Left lung (tissue), 4 donors: ENCODE measurements at regions not wholly inside any gene's neighbourhood (a gene's known extent, or its start where the extent isn't known, plus 50 kb on each side); places are given as distances from the start of the nearest gene placed in this dataset.

ENCODE experiments used
- ATAC-seq: fragments of 200-7000 bp; cut with Tn5 transposase; one replicate; pipeline ENCODE4 v1.9.1; 2020; ENCODE audit warnings: moderate library complexity
- DNase-seq, 4 donors: peaks; one replicate each; pipeline ENCODE4 v3.0.0-alpha.2; 2013 to 2020
- H3K27ac ChIP-seq, 2 donors: fragments of 200-600 bp; sonication (generic) in 1 of 2; one replicate each; pipeline versions ENCODE4 v1.5.0 to v1.8.0; 2020 to 2021
- H3K27me3 ChIP-seq, 2 donors: fragments of 200-600 bp; sonication (generic) in 1 of 2; one replicate each; pipeline versions ENCODE4 v1.5.0 to v1.8.0; 2020 to 2021
- H3K36me3 ChIP-seq, 2 donors: fragments of 200-600 bp; sonication (generic) in 1 of 2; one replicate each; pipeline versions ENCODE4 v1.5.0 to v1.8.0; 2020 to 2021
- H3K4me1 ChIP-seq, 2 donors: fragments of 200-600 bp; one replicate each; pipeline ENCODE4 v1.8.0; 2021
- H3K4me3 ChIP-seq, 2 donors: fragments of 200-600 bp; sonication (generic) in 1 of 2; one replicate each; pipeline versions ENCODE4 v1.5.0 to v1.8.0; 2020 to 2021; ENCODE audit warnings: mild to moderate bottlenecking in 1 of 2
- H3K9me3 ChIP-seq, 2 donors: fragments of 200-600 bp; sonication (generic) in 1 of 2; one replicate each; pipeline versions ENCODE4 v1.5.0 to v1.8.0; 2020 to 2021
- CTCF ChIP-seq, 2 donors: fragments of 200-600 bp; sonication (generic) in 1 of 2; IDR thresholded peaks; one replicate each; pipeline versions ENCODE4 v1.5.0 to v1.8.0; 2021; ENCODE audit warnings: antibody characterized with exemption in 2 of 2
- intact Hi-C, 2 donors: fragments of 100-400 bp; cut with DNase I; formaldehyde crosslinking; loops; one replicate each; pipeline versions ENCODE4 v1.11.2 to v1.14.2; 2022
- donor health status: DM: no; HTN: yes; CAD: no.
- donor health status: DM: no; HTN: no; CAD: no.

GRCh38 chrX:98637451-98637850 lies 1753.7 kb downstream of the RPA4 start:
- no peak for ATAC-seq
- no peak for TF ChIP-seq CTCF (IDR thresholded peaks at IDR 0.05)
- intact Hi-C loops, result no loop called here
- Histone ChIP-seq H3K27me3 (no peaks in the 10 kb centered on the region), H3K9me3 (no peaks in the 10 kb centered on the region), H3K36me3 (no peaks in the 10 kb centered on the region), H3K4me3 (no peak overlapping the region), H3K4me1 (no peaks in the 10 kb centered on the region), H3K27ac (no peak overlapping the region)
- DNase-seq, result no peak

- Histone ChIP-seq H3K4me1 (no peaks in the 10 kb centered on the region), H3K27ac (no peak overlapping the region), H3K4me3 (no peak overlapping the region), H3K27me3 (no peaks in the 10 kb centered on the region), H3K36me3 (no peaks in the 10 kb centered on the region), H3K9me3 (no peaks in the 10 kb centered on the region)
- intact Hi-C loops, result no loop called here
- DNase-seq (no peak), ATAC-seq (no peak)
- no peak for TF ChIP-seq CTCF (IDR thresholded peaks at IDR 0.05)
These were observed 1762.6 kb downstream of the RPA4 start for GRCh38 chrX:98646351-98646750.

- Histone ChIP-seq H3K27me3 (no peaks in the 10 kb centered on the region), H3K27ac (no peak overlapping the region), H3K4me3 (no peak overlapping the region), H3K36me3 (no peaks in the 10 kb centered on the region), H3K4me1 (no peaks in the 10 kb centered on the region), H3K9me3 (no peaks in the 10 kb centered on the region)
- intact Hi-C loops, result no loop called here
- ATAC-seq, result no peak
- TF ChIP-seq CTCF (IDR thresholded peaks at IDR 0.05), result no peak
- no peak for DNase-seq
These were observed 1755.5 kb downstream of the PCDH19 start for GRCh38 chrX:98654565-98654964.
